ENCODE measurements at regions not wholly inside any gene's neighbourhood (a gene's known extent, or its start where the extent isn't known, plus 50 kb on each side); places are given as distances from the start of the nearest gene placed in this dataset.
"Not testable (repeated sequence)": the region's sequence is repeated elsewhere in the genome, so short reads cannot be mapped to it uniquely, and the experiment has no call there.

GRCh38 chr20:53872081-53872541, 198.3 kb downstream of the BCAS1 start:
- no peak for DNase-seq

DNA sequence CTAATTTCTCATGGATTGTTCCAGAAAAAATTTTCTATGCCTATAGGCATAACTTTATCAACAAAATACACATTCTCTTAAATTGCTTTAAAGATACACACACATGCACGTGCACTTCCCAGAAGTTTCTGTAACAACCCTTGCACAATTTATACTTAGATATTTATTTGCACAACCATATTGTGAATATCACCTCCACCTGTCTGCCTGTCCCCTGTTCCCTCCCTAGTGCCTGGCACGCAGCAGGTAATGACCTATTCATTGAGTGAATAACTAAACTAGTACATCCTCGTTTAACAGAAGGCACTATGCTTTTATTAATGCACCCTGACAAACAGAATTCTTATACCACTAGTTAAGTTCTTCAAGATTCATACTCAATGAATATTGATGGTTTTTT, 198.9 kb downstream of the BCAS1 start:
- DNase-seq = no peak

DNA sequence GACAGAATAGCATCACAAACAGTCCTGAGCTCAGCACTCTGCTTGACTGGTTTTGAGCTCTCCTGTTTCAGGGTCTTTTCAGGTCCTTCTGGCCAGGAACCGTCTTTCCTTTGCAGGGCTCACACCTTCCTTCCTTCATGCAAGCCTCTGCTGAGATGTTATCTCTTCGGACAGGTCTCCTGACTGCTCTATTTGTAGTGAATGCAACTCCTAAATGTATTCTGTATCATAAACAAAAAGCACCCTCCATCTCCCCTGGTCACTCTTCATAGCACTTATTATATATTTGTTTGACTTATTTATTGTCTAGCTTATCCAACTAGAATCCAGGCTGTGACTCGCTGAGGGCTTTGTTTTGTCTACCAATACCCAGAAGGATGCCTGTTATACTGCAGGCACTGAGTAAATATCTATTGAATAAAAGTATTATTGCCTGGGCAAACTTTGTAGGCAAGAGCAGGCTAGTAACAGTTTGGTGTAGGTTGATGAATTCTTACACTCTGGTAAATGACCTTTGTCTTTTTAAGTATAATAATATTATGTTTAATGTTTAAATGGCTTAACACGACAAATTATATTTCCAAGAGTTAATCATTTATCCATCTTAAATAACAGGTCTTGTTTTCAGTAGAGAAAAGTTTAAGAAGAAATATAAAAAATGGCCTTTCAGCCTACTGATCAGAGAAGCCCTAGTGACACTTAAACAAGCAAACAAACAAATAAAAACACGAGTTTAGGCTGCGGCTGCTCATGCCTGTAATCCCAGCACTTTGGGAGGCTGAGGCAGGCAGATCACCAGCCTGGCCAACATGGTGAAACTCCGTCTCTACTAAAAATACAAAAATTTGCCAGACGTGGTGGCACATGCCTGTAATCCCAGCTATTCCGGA, 199.7 kb downstream of the BCAS1 start:
- DNase-seq = no peak

DNA sequence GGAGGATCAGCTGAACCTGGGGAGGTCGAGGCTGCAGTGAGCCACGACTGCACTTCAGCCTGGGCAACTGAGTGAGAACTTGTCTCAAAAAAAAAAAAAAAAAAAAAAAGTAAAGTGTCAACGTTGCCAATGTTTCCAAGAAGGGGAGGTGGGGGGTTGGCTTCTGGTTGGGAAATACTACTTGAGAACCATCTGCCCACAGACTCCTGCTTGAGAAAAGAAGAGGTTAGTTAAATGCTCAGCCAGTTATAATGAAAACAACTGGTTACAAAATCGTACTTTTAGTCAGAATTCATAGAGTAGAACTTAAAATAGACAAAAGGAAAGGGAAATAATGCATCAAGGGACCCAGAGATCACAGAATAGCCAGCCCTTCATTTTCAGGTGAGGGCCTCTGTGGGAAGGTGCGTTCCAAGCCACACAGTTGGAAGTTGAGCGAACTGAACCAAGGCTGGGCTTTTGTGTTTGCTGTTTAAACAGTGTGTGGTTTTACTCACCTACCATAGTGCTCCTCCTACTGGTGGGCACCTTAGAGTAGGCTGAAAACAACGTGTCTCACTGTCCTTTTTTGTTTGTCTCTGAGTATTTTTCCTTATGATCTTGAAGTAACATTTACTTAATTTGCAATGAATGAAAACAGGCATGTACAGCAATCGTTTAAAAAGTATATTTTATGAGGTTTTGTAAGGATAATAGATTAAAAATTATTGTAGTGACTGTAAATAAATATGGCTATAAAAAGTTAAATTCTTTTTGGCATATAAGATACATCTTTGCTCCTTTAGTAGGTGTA, 200.7 kb downstream of the BCAS1 start:
- DNase-seq = peak in 2 of 3 experiments; percentile 42 to 89

DNA sequence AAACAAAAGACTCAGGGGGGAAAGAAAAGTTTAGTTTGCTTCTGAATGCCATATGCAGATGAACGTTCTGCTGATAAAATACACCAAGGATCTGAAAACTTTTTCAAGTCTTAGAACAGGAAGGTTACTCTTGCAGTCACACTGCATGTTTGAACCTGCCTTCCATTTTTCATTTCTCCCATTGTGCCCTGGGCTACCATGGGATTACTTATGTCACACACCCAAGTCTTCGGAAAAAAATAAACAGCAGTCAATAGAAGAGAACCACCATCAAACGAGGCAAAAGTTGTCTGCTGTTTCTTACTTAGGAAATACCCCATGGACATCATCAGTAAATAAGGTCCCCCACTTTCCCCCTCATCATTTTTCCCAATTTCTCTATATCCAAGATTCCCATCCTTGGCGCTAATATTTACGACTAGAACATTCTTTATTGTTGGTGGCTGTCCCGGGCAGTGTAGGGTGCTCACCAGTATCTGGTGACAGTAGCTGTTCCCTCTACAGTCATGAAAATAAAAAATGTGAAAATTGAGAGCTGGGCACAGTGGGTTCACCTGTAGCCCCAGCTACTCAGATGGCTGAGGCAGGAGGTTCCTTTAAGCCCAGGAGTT, 202.5 kb downstream of the BCAS1 start:
- no peak for DNase-seq

- peak in 1 of 3 experiments; percentile 76 for DNase-seq
Observed at GRCh38 chr20:53866794-53867740, 203.3 kb downstream of the BCAS1 start.

GRCh38 chr20:53865901-53866793, 204.2 kb downstream of the BCAS1 start:
- peak in 1 of 3 experiments; percentile 61 for DNase-seq

GRCh38 chr20:53864765-53865683, 205.4 kb downstream of the BCAS1 start:
- DNase-seq = not testable (repeated sequence)

- peak; percentile 1 to 56 (median 25) for DNase-seq
Observed at GRCh38 chr20:53863923-53864641, 206.3 kb downstream of the BCAS1 start.

- not testable (repeated sequence) for DNase-seq
Observed at GRCh38 chr20:53863535-53863922, 206.9 kb downstream of the BCAS1 start.

- not testable (repeated sequence) for DNase-seq
Observed at GRCh38 chr20:53863039-53863438, 207.4 kb downstream of the BCAS1 start.

DNA sequence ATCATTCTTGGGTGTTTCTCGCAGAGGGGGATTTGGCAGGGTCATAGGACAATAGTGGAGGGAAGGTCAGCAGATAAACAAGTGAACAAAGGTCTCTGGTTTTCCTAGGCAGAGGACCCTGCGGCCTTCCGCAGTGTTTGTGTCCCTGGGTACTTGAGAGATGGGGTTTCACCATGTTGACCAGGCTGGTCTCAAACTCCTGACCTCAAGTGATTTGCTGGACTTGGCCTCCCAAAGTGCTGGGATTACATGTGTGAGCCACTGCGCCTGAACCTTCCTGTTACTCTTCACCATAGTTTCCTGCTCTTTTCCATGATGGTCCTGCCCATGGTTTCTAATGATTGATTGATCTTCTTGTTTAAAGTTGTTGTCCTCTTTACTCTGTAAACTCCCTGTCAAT, 207.9 kb downstream of the BCAS1 start:
- not testable (repeated sequence) for DNase-seq

- not testable (repeated sequence) for DNase-seq
Observed at GRCh38 chr20:53862136-53862397, 208.3 kb downstream of the BCAS1 start.

GRCh38 chr20:53859684-53860083, 210.7 kb downstream of the BCAS1 start:
- DNase-seq = no peak

GRCh38 chr20:53859009-53859408, 211.4 kb downstream of the BCAS1 start:
- DNase-seq = not testable (repeated sequence)

- DNase-seq = not testable (repeated sequence)
Observed at GRCh38 chr20:53858516-53858915, 211.9 kb downstream of the BCAS1 start.

GRCh38 chr20:53857723-53858236, 212.6 kb downstream of the BCAS1 start:
- DNase-seq = peak in 1 of 3 experiments; percentile 68

DNA sequence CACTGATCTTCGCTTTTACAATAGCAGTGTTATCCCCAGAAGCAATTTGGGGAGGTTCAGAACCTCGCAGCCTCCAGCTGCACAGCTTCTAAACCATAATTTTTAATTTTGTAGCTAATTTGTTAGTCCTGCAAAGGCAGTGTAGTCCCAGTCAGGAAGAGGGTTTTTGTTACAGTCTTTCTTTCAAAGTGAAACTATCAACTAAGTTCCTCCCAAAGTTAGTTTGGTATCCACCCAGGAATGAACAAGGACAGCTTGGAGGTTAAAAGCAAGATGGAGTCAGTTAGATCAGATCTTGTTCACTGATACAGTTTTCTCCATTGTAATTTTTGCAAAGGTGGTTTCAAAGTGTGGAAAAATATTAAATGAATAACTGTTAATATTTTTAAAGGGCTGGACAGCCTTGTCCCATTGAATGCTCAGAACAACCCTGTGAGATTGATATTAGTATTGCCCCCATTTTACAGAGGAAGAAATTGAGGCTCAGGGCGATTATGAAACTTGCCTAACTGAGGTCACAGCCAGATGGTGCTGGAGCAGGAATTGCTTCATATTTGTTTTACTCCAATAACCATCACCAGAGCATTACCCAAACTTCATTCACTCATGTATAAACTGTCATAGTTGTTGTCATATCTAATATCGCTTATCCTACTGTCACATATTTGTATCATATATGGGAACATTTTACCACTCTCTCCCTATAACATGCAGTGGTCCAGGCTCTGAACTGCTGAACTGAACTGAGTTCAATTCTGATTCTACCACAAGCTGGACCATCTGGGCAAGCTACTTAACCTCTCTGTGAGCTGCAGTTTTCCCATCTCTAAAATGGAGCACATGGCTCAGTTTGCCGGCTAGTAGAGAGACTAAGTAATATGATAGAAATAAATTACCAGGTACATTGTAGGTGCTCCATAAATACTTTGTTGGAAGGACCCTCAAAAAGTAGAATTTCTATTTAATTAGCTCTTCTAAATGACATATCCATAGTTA, 213.8 kb downstream of the BCAS1 start:
- no peak for DNase-seq

Data from NCI-H1417 (cell line).